ENCODE measurements at regions not wholly inside any gene's neighbourhood (a gene's known extent, or its start where the extent isn't known, plus 50 kb on each side); places are given as distances from the start of the nearest gene placed in this dataset.

DNA sequence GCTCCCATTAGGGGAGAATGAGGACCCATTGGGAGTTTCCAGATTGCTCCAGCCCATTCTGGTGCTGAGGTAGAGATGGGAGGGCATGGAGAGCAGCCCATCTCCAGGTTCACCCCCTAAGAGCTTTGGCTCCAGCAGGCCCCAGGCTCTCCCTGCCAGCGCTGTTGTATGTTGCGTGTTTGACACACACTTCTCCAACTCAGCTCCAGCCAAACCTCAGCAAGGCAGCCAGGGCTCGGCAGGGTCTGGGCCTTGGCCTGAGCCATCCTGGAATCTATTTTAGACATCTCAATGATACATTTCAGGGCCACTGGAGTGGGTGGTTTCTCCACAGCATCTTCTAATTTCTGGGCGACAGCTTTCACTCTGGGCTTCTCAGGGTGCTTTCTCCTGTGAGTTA lies 117.0 kb downstream of the NAV1 start:
- DNase-seq, result no peak
- no peaks in the 10 kb centered on the region for H3K9me3 ChIP-seq (ENCODE audit: control insufficient read depth, low read length)
- 92 to 95% methylated on average over 4 of the region's 4 CpGs for WGBS, 2 experiments (ENCODE audit: insufficient coverage in 1 of 2, insufficient read length in 1 of 2)
- no peak for TF ChIP-seq CTCF (conservative IDR thresholded peaks at IDR 0.05)
- H3K4me3 ChIP-seq (ENCODE audit: low read length), result no peak overlapping the region
- Mint-ChIP-seq H3K9me3 (no peaks in the 10 kb centered on the region), H3K4me3 (no peak overlapping the region), H3K4me1 (peaks cover 5% of the 10 kb centered on the region), H3K27ac (no peak overlapping the region), H3K27me3 (ENCODE audit: insufficient read depth) (peaks cover 20% of the 10 kb centered on the region), H3K36me3 (ENCODE audit: low read depth) (no peaks in the 10 kb centered on the region)
- no peaks in the 10 kb centered on the region for H3K4me1 ChIP-seq (ENCODE audit: control insufficient read depth, insufficient read depth, low read length)
- no peaks in the 10 kb centered on the region for H3K36me3 ChIP-seq (ENCODE audit: control insufficient read depth, insufficient read depth, low read length)
- peaks cover 17% of the 10 kb centered on the region for H3K27me3 ChIP-seq (ENCODE audit: control insufficient read depth, insufficient read depth, low read length, poor library complexity, severe bottlenecking)
- no peak overlapping the region for H3K27ac ChIP-seq (ENCODE audit: low read depth, low read length)
- H3K9ac ChIP-seq (ENCODE audit: extremely low read depth, low read length, poor library complexity, severe bottlenecking), result no peak overlapping the region

GRCh38 chr1:201656311-201657032 lies 117.5 kb downstream of the NAV1 start:
- Mint-ChIP-seq H3K36me3 (ENCODE audit: low read depth) (no peaks in the 10 kb centered on the region), H3K9me3 (no peaks in the 10 kb centered on the region), H3K27ac (no peak overlapping the region), H3K4me1 (peaks cover 3% of the 10 kb centered on the region), H3K4me3 (no peak overlapping the region), H3K27me3 (ENCODE audit: insufficient read depth) (peaks cover 14% of the 10 kb centered on the region)
- 90 to 95% methylated on average over 4 to 8 of the region's 8 CpGs for WGBS, 2 experiments (ENCODE audit: insufficient coverage in 1 of 2, insufficient read length in 1 of 2)
- no peak overlapping the region for H3K9ac ChIP-seq (ENCODE audit: extremely low read depth, low read length, poor library complexity, severe bottlenecking)
- H3K27me3 ChIP-seq (ENCODE audit: control insufficient read depth, insufficient read depth, low read length, poor library complexity, severe bottlenecking), result peaks cover 11% of the 10 kb centered on the region
- no peaks in the 10 kb centered on the region for H3K36me3 ChIP-seq (ENCODE audit: control insufficient read depth, insufficient read depth, low read length)
- no peak overlapping the region for H3K4me3 ChIP-seq (ENCODE audit: low read length)
- no peaks in the 10 kb centered on the region for H3K4me1 ChIP-seq (ENCODE audit: control insufficient read depth, insufficient read depth, low read length)
- H3K27ac ChIP-seq (ENCODE audit: low read depth, low read length), result no peak overlapping the region
- TF ChIP-seq CTCF (conservative IDR thresholded peaks at IDR 0.05), result no peak
- H3K9me3 ChIP-seq (ENCODE audit: control insufficient read depth, low read length), result no peaks in the 10 kb centered on the region
- no peak for DNase-seq

- no peaks in the 10 kb centered on the region for H3K36me3 ChIP-seq (ENCODE audit: control insufficient read depth, insufficient read depth, low read length)
- H3K27ac ChIP-seq (ENCODE audit: low read depth, low read length), result no peak overlapping the region
- Mint-ChIP-seq H3K27ac (no peak overlapping the region), H3K27me3 (ENCODE audit: insufficient read depth) (no peaks in the 10 kb centered on the region), H3K4me1 (peaks cover 3% of the 10 kb centered on the region), H3K36me3 (ENCODE audit: low read depth) (no peaks in the 10 kb centered on the region), H3K9me3 (no peaks in the 10 kb centered on the region), H3K4me3 (no peak overlapping the region)
- H3K27me3 ChIP-seq (ENCODE audit: control insufficient read depth, insufficient read depth, low read length, poor library complexity, severe bottlenecking), result no peaks in the 10 kb centered on the region
- no peak for DNase-seq
- 91% methylated on average over 3 of the region's 3 CpGs; no CpG with 5 or more reads in 1 of the 2 experiments for WGBS, 2 experiments (ENCODE audit: insufficient coverage in 1 of 2, insufficient read length in 1 of 2)
- H3K9ac ChIP-seq (ENCODE audit: extremely low read depth, low read length, poor library complexity, severe bottlenecking), result no peak overlapping the region
- H3K4me3 ChIP-seq (ENCODE audit: low read length), result no peak overlapping the region
- TF ChIP-seq CTCF (conservative IDR thresholded peaks at IDR 0.05), result no peak
- no peaks in the 10 kb centered on the region for H3K4me1 ChIP-seq (ENCODE audit: control insufficient read depth, insufficient read depth, low read length)
- H3K9me3 ChIP-seq (ENCODE audit: control insufficient read depth, low read length), result no peaks in the 10 kb centered on the region
These were observed 120.6 kb downstream of the NAV1 start for GRCh38 chr1:201659572-201659971.
